PC-3 (cell line): ENCODE measurements at regions not wholly inside any gene's neighbourhood (a gene's known extent, or its start where the extent isn't known, plus 50 kb on each side); places are given as distances from the start of the nearest gene placed in this dataset.

ENCODE experiments used
- ATAC-seq: fragments of 200-7000 bp; cut with Tn5 transposase; 2 replicates; pipeline ENCODE4 v1.9.1; 2020; ENCODE audit warnings: mild to moderate bottlenecking, moderate library complexity
- BruUV-seq: library from RNA; stranded (reverse); fragments of 400-500 nt; replicated peaks from 2 replicates; lab custom pipeline; 2021; lab: Mats Ljungman, UMichigan
- CTCF ChIA-PET: fragments of 300-600 bp; sonication (Branson Sonifier 250); formaldehyde crosslinking; loops from one replicate; lab custom pipeline; 2022; ENCODE audit warnings: antibody characterized with exemption; lab: Charles Lee
- POLR2A ChIA-PET: fragments of 300-600 bp; sonication (Branson Sonifier 250); formaldehyde crosslinking; loops from one replicate; lab custom pipeline; 2022; ENCODE audit warnings: antibody characterized with exemption; ENCODE audit not compliant: unreplicated experiment; lab: Charles Lee
- DNase-seq: peaks from one replicate; pipeline ENCODE4 v3.0.0-alpha.2; 2015
- H2AFZ ChIP-seq: fragments of 300-600 bp; sonication (generic); 2 replicates; pipeline ENCODE4 v1.6.0; 2016; ENCODE audit warnings: antibody characterized with exemption, low read length
- H3F3A ChIP-seq: fragments of 300-600 bp; sonication (generic); one replicate; pipeline ENCODE4 v1.6.0; 2017; ENCODE audit warnings: antibody characterized with exemption, low read length, control low read depth, mild to moderate bottlenecking; ENCODE audit not compliant: unreplicated experiment
- H3K27ac ChIP-seq: fragments of 300-600 bp; sonication (generic); 2 replicates; pipeline ENCODE4 v1.5.1; 2016; ENCODE audit warnings: mild to moderate bottlenecking, low read length
- H3K27me3 ChIP-seq: fragments of 300-600 bp; sonication (generic); 2 replicates; pipeline ENCODE4 v1.6.1; 2016; ENCODE audit warnings: low read length, mixed read lengths
- H3K36me3 ChIP-seq: fragments of 300-600 bp; sonication (generic); 2 replicates; pipeline ENCODE4 v1.6.1; 2016; ENCODE audit warnings: low read depth, mixed run types, low read length, mixed read lengths
- H3K4me1 ChIP-seq: fragments of 300-600 bp; sonication (generic); 2 replicates; pipeline ENCODE4 v1.5.1; 2016; ENCODE audit warnings: low read length; ENCODE audit not compliant: insufficient read depth
- H3K4me2 ChIP-seq: fragments of 300-600 bp; sonication (generic); 2 replicates; pipeline ENCODE4 v1.6.0; 2016; ENCODE audit warnings: low read length
- H3K4me3 ChIP-seq: fragments of 300-600 bp; sonication (generic); 2 replicates; pipeline ENCODE4 v1.5.1; 2016; ENCODE audit warnings: mild to moderate bottlenecking, low read length, mixed read lengths
- H3K79me2 ChIP-seq: fragments of 300-600 bp; sonication (generic); 2 replicates; pipeline ENCODE4 v1.6.1; 2017; ENCODE audit warnings: low read length, mixed read lengths
- H3K9ac ChIP-seq: fragments of 300-600 bp; sonication (generic); 2 replicates; pipeline ENCODE4 v1.6.0; 2016; ENCODE audit warnings: mild to moderate bottlenecking, low read length
- H3K9me2 ChIP-seq: fragments of 300-600 bp; sonication (generic); replicated peaks from 2 replicates; pipeline ENCODE4 v1.6.1; 2016; ENCODE audit warnings: mixed run types, low read length, mixed read lengths
- H3K9me3 ChIP-seq: fragments of 300-600 bp; sonication (generic); 2 replicates; pipeline ENCODE4 v1.6.1; 2016; ENCODE audit warnings: low read length, mixed read lengths
- H4K20me1 ChIP-seq: fragments of 300-600 bp; sonication (generic); 2 replicates; pipeline ENCODE4 v1.6.1; 2016; ENCODE audit warnings: low read length, mixed read lengths
- CTCF ChIP-seq: fragments of 300-600 bp; sonication (generic); conservative IDR thresholded peaks from 2 replicates; pipeline ENCODE4 v1.5.1; 2017; ENCODE audit warnings: antibody characterized with exemption, low read depth, mild to moderate bottlenecking, low read length
- EZH2 ChIP-seq: fragments of 300-600 bp; sonication (generic); IDR thresholded peaks from one replicate; pipeline ENCODE4 v1.6.1; 2017; ENCODE audit warnings: antibody characterized with exemption, mild to moderate bottlenecking, low read length; ENCODE audit not compliant: unreplicated experiment
- EZH2phosphoT487 ChIP-seq: fragments of 300-600 bp; sonication (generic); IDR thresholded peaks from 2 replicates; pipeline ENCODE4 v1.6.1; 2018; ENCODE audit warnings: mild to moderate bottlenecking, antibody characterized with exemption, low read length, borderline replicate concordance
- intact Hi-C: fragments of 100-400 bp; cut with micrococcal nuclease; formaldehyde crosslinking; loops from 2 replicates; pipeline ENCODE4 v1.9.0; 2023

DNA sequence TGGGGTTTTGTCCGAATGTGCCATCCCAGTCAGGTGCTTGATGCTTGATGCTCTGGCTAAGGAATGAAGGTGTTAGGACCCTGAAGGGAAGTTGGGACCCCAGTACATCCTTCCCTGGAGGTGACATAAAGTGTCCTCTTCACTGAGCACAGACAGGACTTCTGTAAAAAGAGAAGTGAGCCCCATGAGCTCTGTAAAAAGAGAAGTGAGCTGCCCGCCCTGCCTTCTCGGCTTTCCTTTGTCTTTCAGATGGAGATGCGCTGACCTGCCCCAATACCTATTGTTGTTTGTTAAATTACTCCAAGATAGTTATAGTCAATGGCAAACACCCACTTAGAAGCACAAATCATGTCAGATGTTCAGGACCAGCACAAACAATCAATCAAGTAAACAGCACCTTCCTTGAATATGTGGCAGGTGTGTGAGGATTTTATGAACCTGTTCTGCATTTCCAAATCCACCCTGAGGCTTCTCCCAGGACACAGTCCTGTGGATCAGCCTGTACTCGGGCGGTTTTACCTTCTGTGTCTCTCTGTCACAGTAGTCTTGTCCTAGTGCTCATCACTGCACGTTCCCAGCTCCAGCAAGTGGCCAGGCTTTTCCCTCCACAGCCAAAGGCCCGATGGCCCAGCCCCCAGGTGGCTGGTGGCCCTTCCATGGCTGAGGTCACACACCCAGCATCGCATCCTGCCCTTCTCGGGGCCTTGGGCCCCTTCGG lies 191.4 kb downstream of the MTRR start:
- Histone ChIP-seq H3K79me2 (no peaks in the 10 kb centered on the region), H2AFZ (no peak overlapping the region), H3K36me3 (no peaks in the 10 kb centered on the region), H3K9ac (no peak overlapping the region), H3K4me3 (no peak overlapping the region), H3K27me3 (peaks cover 95% of the 10 kb centered on the region), H3K4me2 (no peak overlapping the region), H3F3A (no peaks in the 10 kb centered on the region), H3K4me1 (no peaks in the 10 kb centered on the region), H4K20me1 (no peaks in the 10 kb centered on the region), H3K9me2 (no peaks in the 10 kb centered on the region), H3K9me3 (no peaks in the 10 kb centered on the region), H3K27ac (no peak overlapping the region)
- TF ChIP-seq EZH2 (no peak), CTCF (no peak), EZH2phosphoT487 (no peak)
- no peak for DNase-seq
- intact Hi-C loops: no loop called here
- no TSS peak for BruUV-seq
- ATAC-seq: no peak
- ChIA-PET CTCF (no interaction called here), POLR2A (no interaction called here)

DNA sequence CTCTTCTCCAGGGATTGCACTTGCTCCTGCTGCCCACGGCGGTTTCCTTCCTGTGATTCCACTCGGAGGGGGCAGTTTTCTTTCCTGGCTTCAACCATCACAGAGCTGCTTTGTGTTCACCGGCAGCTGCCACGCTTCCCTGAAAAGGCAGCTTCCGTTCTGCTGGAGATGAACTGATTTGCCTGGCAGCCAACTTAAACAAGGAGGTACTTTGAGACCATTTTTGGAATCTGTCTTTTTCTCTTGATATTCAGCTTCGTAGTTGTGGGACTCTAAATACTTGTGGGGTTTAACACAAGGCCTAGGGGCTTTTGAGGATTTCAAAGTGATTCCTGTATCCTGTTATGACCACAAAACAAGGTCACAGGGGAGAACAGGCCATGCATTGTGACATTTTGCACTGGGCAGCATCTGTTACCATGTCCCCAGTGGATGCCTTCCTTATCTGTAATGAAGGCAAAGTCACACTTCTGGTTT lies 192.0 kb downstream of the MTRR start:
- no peak overlapping the region for H3K27ac ChIP-seq

More for the DNA sequence above, 192.0 kb downstream of the MTRR start:
- no peaks in the 10 kb centered on the region for H3F3A ChIP-seq
- no peak overlapping the region for H3K4me2 ChIP-seq
- no peak overlapping the region for H3K4me3 ChIP-seq
- H3K9me2 ChIP-seq: no peaks in the 10 kb centered on the region
- ChIA-PET POLR2A (no interaction called here), CTCF (no interaction called here)
- DNase-seq: no peak
- H3K9me3 ChIP-seq: no peaks in the 10 kb centered on the region
- no peak for ATAC-seq
- no peak for TF ChIP-seq EZH2
- no peak for TF ChIP-seq EZH2phosphoT487
- no peak for TF ChIP-seq CTCF
- intact Hi-C loops: no loop called here
- no peaks in the 10 kb centered on the region for H3K79me2 ChIP-seq
- H3K27me3 ChIP-seq: peaks cover 95% of the 10 kb centered on the region
- no TSS peak for BruUV-seq
- H3K9ac ChIP-seq: no peak overlapping the region
- H4K20me1 ChIP-seq: no peaks in the 10 kb centered on the region
- H3K4me1 ChIP-seq: no peaks in the 10 kb centered on the region
- no peaks in the 10 kb centered on the region for H3K36me3 ChIP-seq
- H2AFZ ChIP-seq: no peak overlapping the region
